Brain microvascular endothelial cell (primary cell): ENCODE measurements at regions not wholly inside any gene's neighbourhood (a gene's known extent, or its start where the extent isn't known, plus 50 kb on each side); places are given as distances from the start of the nearest gene placed in this dataset.
"Not testable (repeated sequence)": the region's sequence is repeated elsewhere in the genome, so short reads cannot be mapped to it uniquely, and the experiment has no call there.

Experiments
- DNase-seq: peaks from one replicate; pipeline ENCODE4 v3.0.0-alpha.2; 2020
- H3K27ac ChIP-seq: fragments of 250-450 bp; sonication (Bioruptor Pico); 2 replicates; pipeline ENCODE4 v1.5.1; 2020; ENCODE audit warnings: mild to moderate bottlenecking, moderate library complexity
- H3K27me3 ChIP-seq: fragments of 250-450 bp; sonication (Bioruptor Pico); replicated peaks from 2 replicates; pipeline ENCODE4 v1.5.1; 2020; ENCODE audit warnings: mild to moderate bottlenecking
- H3K36me3 ChIP-seq: fragments of 250-450 bp; sonication (Bioruptor Pico); replicated peaks from 2 replicates; pipeline ENCODE4 v1.5.1; 2020; ENCODE audit warnings: mild to moderate bottlenecking
- H3K4me3 ChIP-seq: 2 replicates; pipeline ENCODE4 v1.5.1; 2011; ENCODE audit warnings: low read depth, mild to moderate bottlenecking, control low read depth, low read length, moderate library complexity
- in situ Hi-C: cut with HindIII; loops from 2 replicates; pipeline ENCODE4 v1.10.0; 2017; ENCODE audit warnings: low sequenced_read_pairs, low pct_ligation_motif_present
- TF ChIP-seq, protein P1 (sequence below): IDR thresholded peaks from 2 replicates; pipeline ENCODE4 v1.5.1; 2011; ENCODE audit warnings: low read depth, mild to moderate bottlenecking, moderate library complexity, low read length, control low read depth, inconsistent platforms; ENCODE audit errors: missing control alignments

DNA sequence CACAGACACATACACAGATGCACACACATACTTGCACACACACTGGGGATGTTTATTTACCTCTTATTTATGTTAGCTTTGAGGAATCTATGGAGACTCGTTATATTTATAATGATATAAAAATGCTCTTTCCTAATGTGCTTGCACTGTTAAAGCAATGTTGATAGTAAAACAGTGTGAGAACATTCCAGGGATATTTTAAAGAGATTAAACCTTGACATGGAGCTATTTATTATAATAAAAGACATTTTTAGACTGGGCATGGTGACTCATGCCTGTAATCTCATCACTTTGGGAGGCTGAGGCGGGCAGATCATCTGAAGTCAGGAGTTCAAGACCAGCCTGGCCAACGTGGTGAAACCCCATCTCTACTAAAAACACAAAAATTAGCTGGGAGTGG lies 557.3 kb upstream of the ZNF804A start:
- TF ChIP-seq, protein P1, sequence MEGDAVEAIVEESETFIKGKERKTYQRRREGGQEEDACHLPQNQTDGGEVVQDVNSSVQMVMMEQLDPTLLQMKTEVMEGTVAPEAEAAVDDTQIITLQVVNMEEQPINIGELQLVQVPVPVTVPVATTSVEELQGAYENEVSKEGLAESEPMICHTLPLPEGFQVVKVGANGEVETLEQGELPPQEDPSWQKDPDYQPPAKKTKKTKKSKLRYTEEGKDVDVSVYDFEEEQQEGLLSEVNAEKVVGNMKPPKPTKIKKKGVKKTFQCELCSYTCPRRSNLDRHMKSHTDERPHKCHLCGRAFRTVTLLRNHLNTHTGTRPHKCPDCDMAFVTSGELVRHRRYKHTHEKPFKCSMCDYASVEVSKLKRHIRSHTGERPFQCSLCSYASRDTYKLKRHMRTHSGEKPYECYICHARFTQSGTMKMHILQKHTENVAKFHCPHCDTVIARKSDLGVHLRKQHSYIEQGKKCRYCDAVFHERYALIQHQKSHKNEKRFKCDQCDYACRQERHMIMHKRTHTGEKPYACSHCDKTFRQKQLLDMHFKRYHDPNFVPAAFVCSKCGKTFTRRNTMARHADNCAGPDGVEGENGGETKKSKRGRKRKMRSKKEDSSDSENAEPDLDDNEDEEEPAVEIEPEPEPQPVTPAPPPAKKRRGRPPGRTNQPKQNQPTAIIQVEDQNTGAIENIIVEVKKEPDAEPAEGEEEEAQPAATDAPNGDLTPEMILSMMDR = no peak
- peak; percentile 44 for DNase-seq

DNA sequence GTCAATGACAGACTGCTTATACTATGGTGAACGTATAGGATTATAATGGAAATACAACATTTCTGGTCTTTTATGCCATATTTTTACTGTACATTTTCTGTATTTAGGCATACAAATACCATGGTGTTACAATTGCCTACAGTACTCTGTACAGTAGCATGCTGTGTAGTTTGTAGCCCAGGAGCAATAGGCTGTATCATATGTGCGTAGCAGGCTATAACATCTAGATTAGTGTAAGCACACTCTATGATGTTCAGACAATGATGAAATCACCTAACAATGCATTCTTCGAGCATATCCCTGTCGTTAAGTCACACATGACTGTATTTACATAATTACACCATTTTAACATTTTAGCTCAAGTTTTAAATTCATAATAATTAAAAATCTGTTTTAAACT lies 556.6 kb upstream of the ZNF804A start:
- DNase-seq = no peak
- no peaks in the 10 kb centered on the region for H3K27me3 ChIP-seq
- H3K4me3 ChIP-seq = no peak overlapping the region
- H3K27ac ChIP-seq = no peak overlapping the region
- TF ChIP-seq, protein P1 = no peak
- no peaks in the 10 kb centered on the region for H3K36me3 ChIP-seq
- in situ Hi-C loops = no loop called here

More for the DNA sequence above, 557.3 kb upstream of the ZNF804A start:
- in situ Hi-C loops = no loop called here
- Histone ChIP-seq H3K27me3 (no peaks in the 10 kb centered on the region), H3K36me3 (no peaks in the 10 kb centered on the region), H3K27ac (no peak overlapping the region), H3K4me3 (no peak overlapping the region)

DNA sequence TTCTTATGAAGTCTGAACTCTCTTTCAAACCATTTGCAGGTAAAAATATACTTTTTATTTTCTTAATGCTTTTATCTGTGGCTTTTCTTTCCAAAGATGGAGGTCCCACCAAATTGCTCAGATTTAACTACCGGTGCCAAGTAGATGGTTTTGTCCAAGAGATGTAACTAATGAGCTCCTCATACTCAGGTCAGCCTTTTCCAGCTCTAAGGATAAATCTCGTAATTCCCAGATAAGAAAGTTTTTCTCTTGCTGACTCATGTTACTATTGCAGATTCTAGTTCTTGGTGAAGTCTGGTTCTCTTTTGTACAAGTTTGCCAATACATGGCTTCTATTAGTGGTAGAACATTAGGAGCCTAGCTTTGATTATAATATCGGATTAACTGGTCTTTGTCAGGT lies 550.8 kb upstream of the ZNF804A start:
- H3K27ac ChIP-seq = no peak overlapping the region
- H3K36me3 ChIP-seq = no peaks in the 10 kb centered on the region
- TF ChIP-seq, protein P1 = no peak
- DNase-seq = peak; percentile 2
- in situ Hi-C loops = no loop called here
- H3K27me3 ChIP-seq = no peaks in the 10 kb centered on the region
- no peak overlapping the region for H3K4me3 ChIP-seq

DNA sequence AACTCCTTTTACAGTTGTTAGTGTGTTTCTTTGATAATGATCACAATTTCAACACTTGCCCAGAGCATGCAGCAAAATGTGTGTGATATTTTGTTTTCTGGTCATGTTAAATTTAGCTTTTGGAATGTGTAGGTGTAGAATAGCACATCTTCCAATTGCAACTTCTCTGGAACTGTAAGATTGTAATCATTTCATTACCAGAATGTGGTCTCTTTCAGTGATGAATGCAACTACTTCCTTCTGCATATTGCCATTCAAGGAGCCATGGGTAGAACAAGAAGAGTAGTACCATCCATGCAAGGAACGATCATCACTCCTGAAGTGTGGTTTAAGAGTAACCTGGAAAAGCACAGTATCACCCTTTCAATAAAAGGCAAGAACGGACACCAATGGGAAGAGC lies 548.8 kb upstream of the ZNF804A start:
- H3K36me3 ChIP-seq = no peaks in the 10 kb centered on the region
- TF ChIP-seq, protein P1 = no peak
- no peaks in the 10 kb centered on the region for H3K27me3 ChIP-seq
- H3K4me3 ChIP-seq = no peak overlapping the region
- no peak for DNase-seq
- H3K27ac ChIP-seq = no peak overlapping the region
- in situ Hi-C loops = no loop called here

DNA sequence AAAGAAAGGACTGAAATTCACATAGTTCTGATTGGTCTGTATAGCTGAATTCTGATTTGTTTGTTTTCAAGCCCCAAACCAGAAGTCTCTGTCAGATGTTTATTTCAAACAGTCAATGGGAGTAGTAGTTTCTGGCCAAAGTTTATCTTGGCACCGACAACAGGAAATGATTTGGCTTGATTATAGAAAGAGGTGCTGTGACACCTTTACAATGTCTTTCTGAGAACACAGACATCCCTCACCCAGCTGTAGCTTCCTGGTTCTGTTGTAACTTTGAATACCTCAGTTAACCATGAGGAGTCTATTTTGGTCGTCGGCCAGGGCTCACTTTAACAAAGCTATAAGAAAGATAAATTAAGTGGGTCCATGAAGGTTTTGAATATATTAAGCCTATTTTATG lies 545.0 kb upstream of the ZNF804A start:
- in situ Hi-C loops = no loop called here
- TF ChIP-seq, protein P1 = no peak
- H3K27me3 ChIP-seq = no peaks in the 10 kb centered on the region
- no peak overlapping the region for H3K4me3 ChIP-seq
- no peaks in the 10 kb centered on the region for H3K36me3 ChIP-seq
- H3K27ac ChIP-seq = no peak overlapping the region
- no peak for DNase-seq

DNA sequence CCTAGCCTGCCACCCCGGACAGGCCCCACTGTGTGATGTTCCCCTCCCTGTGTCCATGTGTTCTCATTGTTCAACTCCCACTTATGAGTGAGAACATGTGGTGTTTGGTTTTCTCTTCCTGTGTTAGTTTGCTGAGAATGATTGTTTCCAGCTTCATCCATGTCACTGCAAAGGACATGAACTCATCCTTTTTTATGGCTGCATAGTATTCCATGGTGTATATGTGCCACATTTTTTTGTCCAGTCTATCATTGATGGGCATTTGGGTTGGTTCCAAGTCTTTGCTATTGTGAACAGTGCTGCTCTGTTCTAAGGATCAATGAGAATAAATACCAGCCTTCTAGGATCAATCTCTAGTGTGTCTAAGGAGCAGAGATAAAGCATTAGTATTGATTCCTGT lies 543.9 kb upstream of the ZNF804A start:
- DNase-seq, H3K4me3 ChIP-seq, in situ Hi-C loops, H3K36me3 ChIP-seq, H3K27me3 ChIP-seq, H3K27ac ChIP-seq: not testable (repeated sequence)
